Ectodermal cell (in vitro differentiated cells): ENCODE measurements at regions not wholly inside any gene's neighbourhood (a gene's known extent, or its start where the extent isn't known, plus 50 kb on each side); places are given as distances from the start of the nearest gene placed in this dataset.

Experiments
- H3K27ac ChIP-seq: 2 replicates; pipeline ENCODE4 v1.7.0; 2013; ENCODE audit warnings: mild to moderate bottlenecking, low read depth, low read length; ENCODE audit not compliant: insufficient read depth, poor library complexity, severe bottlenecking
- H3K27me3 ChIP-seq: 2 replicates; pipeline ENCODE4 v1.7.0; 2013; ENCODE audit warnings: mild to moderate bottlenecking, low read length; ENCODE audit not compliant: insufficient read depth, control insufficient read depth, poor library complexity, severe bottlenecking
- H3K36me3 ChIP-seq: one replicate; pipeline ENCODE4 v1.7.0; 2013; ENCODE audit warnings: low read length; ENCODE audit not compliant: control insufficient read depth, insufficient read depth
- H3K4me1 ChIP-seq: one replicate; pipeline ENCODE4 v1.7.0; 2013; ENCODE audit warnings: low read length; ENCODE audit not compliant: control insufficient read depth, insufficient read depth
- H3K4me3 ChIP-seq: 2 replicates; pipeline ENCODE4 v1.7.0; 2013; ENCODE audit warnings: low read depth, low read length, control low read depth; ENCODE audit not compliant: insufficient read depth
- H3K9me3 ChIP-seq: 2 replicates; pipeline ENCODE4 v1.7.0; 2013; ENCODE audit warnings: mild to moderate bottlenecking, low read length, moderate library complexity; ENCODE audit not compliant: control insufficient read depth
- WGBS, 2 experiments: methylation state at CpG; one replicate each; pipeline ENCODE4 v1.1.7; 2013; ENCODE audit warnings: missing lambda C conversion rate in 2 of 2; 5-methylcytosine and 5-hydroxymethylcytosine counted together

DNA sequence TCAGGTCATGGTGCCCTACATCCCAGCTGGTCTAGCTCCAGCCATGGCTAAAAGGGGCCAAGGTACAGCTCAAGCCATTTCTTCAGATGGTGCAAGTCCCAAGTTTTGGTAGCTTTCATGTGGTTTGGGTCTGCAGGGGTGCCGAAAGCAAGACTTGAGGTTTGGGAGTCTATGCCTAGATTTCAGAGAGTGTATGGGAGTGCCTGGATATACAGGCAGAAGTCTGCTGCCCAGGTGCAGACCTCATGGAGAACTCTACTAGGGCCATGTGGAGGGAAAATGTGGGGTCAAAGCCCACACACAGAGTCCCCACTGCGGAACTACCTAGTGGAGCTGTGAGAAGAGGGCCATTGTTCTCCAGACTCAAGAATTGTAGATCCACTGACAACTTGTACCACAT is 1000.9 kb upstream of the ADGRB3 start:
- no peaks in the 10 kb centered on the region for H3K27me3 ChIP-seq
- H3K9me3 ChIP-seq = no peaks in the 10 kb centered on the region
- no peaks in the 10 kb centered on the region for H3K4me1 ChIP-seq
- WGBS, 2 experiments = 86 to 97% methylated on average over 2 of the region's 2 CpGs
- no peak overlapping the region for H3K27ac ChIP-seq
- no peak overlapping the region for H3K4me3 ChIP-seq
- H3K36me3 ChIP-seq = no peaks in the 10 kb centered on the region

GRCh38 chr6:67633058-67633457 is 1002.0 kb upstream of the ADGRB3 start:
- 90 to 95% methylated on average over 3 of the region's 3 CpGs for WGBS, 2 experiments

DNA sequence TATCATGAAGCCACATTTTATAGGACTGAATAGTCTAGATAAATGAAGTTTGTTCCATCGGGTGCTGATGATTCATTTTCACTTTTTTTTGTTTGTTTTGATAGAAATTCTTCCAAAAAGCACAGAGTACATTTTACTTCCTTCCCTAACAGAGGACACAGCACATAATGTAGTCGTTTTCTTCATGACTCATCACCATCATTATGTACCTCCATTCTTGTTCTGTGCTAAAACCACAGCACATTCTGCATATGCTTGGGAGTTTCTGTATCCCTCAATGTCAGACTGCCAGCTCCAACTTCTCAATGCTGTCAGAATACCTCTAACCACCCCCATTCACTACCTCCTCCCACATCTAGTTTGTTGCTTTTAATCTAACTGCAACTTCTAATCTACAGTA is 1004.9 kb upstream of the ADGRB3 start:
- H3K4me3 ChIP-seq = no peak overlapping the region
- 36 to 68% methylated on average over 1 to 2 of the region's 2 CpGs for WGBS, 2 experiments
- H3K36me3 ChIP-seq = no peaks in the 10 kb centered on the region
- no peaks in the 10 kb centered on the region for H3K4me1 ChIP-seq
- H3K27ac ChIP-seq = no peak overlapping the region
- no peaks in the 10 kb centered on the region for H3K27me3 ChIP-seq
- H3K9me3 ChIP-seq = no peaks in the 10 kb centered on the region

More at GRCh38 chr6:67633058-67633457, 1002.0 kb upstream of the ADGRB3 start:
- Histone ChIP-seq H3K36me3 (no peaks in the 10 kb centered on the region), H3K4me3 (no peak overlapping the region), H3K9me3 (no peaks in the 10 kb centered on the region), H3K27ac (no peak overlapping the region), H3K4me1 (no peaks in the 10 kb centered on the region), H3K27me3 (no peaks in the 10 kb centered on the region)

DNA sequence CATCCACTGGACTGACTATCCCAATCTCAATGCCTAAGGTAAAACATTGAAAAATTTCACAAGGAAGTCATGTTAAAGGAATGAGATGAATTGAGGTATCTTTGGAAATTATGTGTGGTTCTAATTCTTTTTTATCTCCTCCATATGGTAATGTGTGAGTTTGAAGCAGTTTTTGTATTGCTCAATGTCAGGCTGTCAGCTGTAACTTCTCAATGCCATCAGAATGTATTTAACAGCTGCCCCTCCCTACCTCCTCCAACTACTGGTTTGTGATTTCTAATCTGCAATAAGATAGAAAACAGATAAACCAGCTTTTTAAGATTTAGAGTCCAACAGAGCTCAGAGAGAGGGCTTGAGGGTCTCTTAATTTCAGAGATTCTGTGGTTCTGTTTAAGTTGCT is 1005.8 kb upstream of the ADGRB3 start:
- no peak overlapping the region for H3K4me3 ChIP-seq
- H3K36me3 ChIP-seq = no peaks in the 10 kb centered on the region
- H3K4me1 ChIP-seq = no peaks in the 10 kb centered on the region
- H3K9me3 ChIP-seq = no peaks in the 10 kb centered on the region
- H3K27ac ChIP-seq = no peak overlapping the region
- H3K27me3 ChIP-seq = no peaks in the 10 kb centered on the region

DNA sequence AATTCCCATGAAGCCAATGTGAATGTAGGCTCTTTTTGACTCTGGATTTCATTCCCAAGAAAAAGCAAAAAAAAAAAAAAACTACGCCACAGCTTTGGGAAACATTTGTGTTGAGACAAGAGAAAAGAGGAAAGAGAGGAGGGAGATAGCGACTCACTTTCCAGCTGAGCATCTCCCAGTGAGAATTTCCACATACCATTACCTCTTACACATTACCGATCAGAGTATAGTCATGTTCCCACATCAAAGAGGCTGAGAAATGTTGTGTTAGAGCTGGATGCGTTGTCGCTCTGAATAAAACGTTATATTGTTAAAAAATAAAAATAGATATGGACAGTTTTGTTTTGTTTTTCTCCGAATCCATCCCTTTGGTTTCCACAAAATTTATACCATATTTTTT is 1019.3 kb upstream of the ADGRB3 start:
- 90 to 100% methylated on average over 3 to 5 of the region's 7 CpGs for WGBS, 2 experiments

GRCh38 chr6:67608099-67608749 is 1026.9 kb upstream of the ADGRB3 start:
- H3K27me3 ChIP-seq = no peaks in the 10 kb centered on the region
- no peak overlapping the region for H3K27ac ChIP-seq
- no peaks in the 10 kb centered on the region for H3K9me3 ChIP-seq
- no peak overlapping the region for H3K4me3 ChIP-seq
- H3K36me3 ChIP-seq = no peaks in the 10 kb centered on the region
- WGBS, 2 experiments = 60 to 68% methylated on average over 3 to 4 of the region's 4 CpGs
- no peaks in the 10 kb centered on the region for H3K4me1 ChIP-seq

More for the DNA sequence above, 1019.3 kb upstream of the ADGRB3 start:
- no peak overlapping the region for H3K27ac ChIP-seq
- H3K27me3 ChIP-seq = no peaks in the 10 kb centered on the region
- no peaks in the 10 kb centered on the region for H3K9me3 ChIP-seq
- no peaks in the 10 kb centered on the region for H3K36me3 ChIP-seq
- no peaks in the 10 kb centered on the region for H3K4me1 ChIP-seq
- no peak overlapping the region for H3K4me3 ChIP-seq

DNA sequence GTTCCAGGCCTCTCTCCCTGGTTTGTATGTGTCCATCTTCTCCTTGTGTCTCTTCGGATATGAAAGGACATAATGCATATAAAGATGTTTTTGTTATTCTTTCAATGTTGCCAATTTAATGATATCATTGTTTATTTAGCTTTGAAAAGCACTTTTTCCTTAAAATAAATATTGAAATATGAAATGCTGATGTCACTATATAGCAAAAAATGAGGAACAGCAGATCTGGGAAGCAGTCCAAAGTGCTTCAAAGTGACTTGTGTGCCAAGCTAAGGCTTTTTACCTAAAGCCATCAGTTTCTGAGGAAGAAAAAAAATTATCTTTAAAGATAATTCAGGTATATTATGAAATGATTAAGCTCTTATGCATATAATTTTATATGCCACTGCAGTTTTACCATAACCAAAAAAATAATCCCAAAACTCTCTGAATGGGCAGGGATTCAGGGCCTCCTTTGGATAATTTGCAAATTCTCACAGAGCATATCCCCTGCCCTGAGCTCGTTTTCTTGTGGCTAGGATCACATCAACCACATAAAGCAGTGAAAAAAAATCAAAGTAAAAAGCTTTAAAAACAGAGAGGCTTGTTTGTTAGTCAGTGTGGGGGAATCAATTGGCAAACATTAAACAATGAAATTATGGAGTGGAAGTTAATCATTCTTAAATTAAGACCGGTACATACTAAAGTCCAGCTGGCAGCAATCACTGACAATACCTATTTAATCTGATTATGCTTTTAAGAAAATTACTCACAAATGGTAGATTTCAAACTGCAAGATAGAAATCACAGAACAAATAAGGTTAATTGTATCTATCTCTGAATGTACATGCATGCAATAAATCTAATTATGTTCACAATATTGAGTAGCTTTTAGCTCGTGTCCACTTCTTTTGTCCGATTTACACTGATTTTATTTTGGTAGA is 1027.9 kb upstream of the ADGRB3 start:
- Histone ChIP-seq H3K4me1 (no peaks in the 10 kb centered on the region), H3K9me3 (no peaks in the 10 kb centered on the region), H3K27ac (no peak overlapping the region), H3K27me3 (no peaks in the 10 kb centered on the region), H3K4me3 (no peak overlapping the region), H3K36me3 (no peaks in the 10 kb centered on the region)
- WGBS, 2 experiments = 83 to 98% methylated on average over 1 to 3 of the region's 5 CpGs

- Histone ChIP-seq H3K4me3 (no peak overlapping the region), H3K27me3 (no peaks in the 10 kb centered on the region), H3K36me3 (no peaks in the 10 kb centered on the region), H3K4me1 (no peaks in the 10 kb centered on the region), H3K9me3 (no peaks in the 10 kb centered on the region), H3K27ac (no peak overlapping the region)
- WGBS, 2 experiments = 90 to 100% methylated on average over 1 of the region's 1 CpG
Measured at GRCh38 chr6:67594366-67594765, 1040.7 kb upstream of the ADGRB3 start.

DNA sequence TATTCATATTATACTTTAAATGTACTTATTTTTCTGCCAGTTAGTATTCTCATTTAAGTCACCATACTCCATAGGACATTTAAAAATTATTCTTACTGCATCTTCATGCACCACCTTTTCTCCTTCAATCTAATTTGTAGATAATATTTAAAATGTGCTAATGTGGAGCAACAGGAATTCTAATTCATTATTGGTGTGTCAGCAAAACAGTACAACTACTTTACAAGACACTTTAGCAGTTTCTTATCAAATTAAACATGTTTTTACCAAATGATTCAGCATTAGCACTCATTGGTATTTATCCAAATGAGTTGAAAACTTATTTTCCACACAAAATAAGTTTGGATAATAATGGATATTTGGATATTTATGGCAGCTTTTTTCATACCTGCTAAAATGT is 1041.8 kb upstream of the ADGRB3 start:
- Histone ChIP-seq H3K9me3 (no peaks in the 10 kb centered on the region), H3K4me1 (no peaks in the 10 kb centered on the region), H3K27ac (no peak overlapping the region), H3K27me3 (no peaks in the 10 kb centered on the region), H3K36me3 (no peaks in the 10 kb centered on the region), H3K4me3 (no peak overlapping the region)

- Histone ChIP-seq H3K9me3 (no peaks in the 10 kb centered on the region), H3K36me3 (no peaks in the 10 kb centered on the region), H3K4me1 (no peaks in the 10 kb centered on the region), H3K27me3 (no peaks in the 10 kb centered on the region), H3K27ac (no peak overlapping the region), H3K4me3 (no peak overlapping the region)
Measured at GRCh38 chr6:67591910-67592309, 1043.2 kb upstream of the ADGRB3 start.
